OCI-LY3 (cell line): ENCODE measurements at regions not wholly inside any gene's neighbourhood (a gene's known extent, or its start where the extent isn't known, plus 50 kb on each side); places are given as distances from the start of the nearest gene placed in this dataset.
"Not testable (repeated sequence)": the region's sequence is repeated elsewhere in the genome, so short reads cannot be mapped to it uniquely, and the experiment has no call there.

ENCODE experiments used
- H2AFZ ChIP-seq: fragments of 200-600, 300-600 bp; shearing (Covaris generic); 2 replicates; pipeline ENCODE4 v1.6.0; 2014; ENCODE audit warnings: antibody characterized with exemption, low read depth, low read length
- H3K27ac ChIP-seq: fragments of 200-600, 300-600 bp; sonication (generic); 2 replicates; pipeline ENCODE4 v1.5.1; 2014; ENCODE audit warnings: mild to moderate bottlenecking, low read length, moderate library complexity, mixed read lengths
- H3K27me3 ChIP-seq: fragments of 200-600, 300-600 bp; sonication (generic); 2 replicates; pipeline ENCODE4 v1.6.1; 2014; ENCODE audit warnings: low read depth, low read length, mixed read lengths
- H3K36me3 ChIP-seq: fragments of 200-600, 300-600 bp; sonication (generic); replicated peaks from 2 replicates; pipeline ENCODE3; 2014; ENCODE audit warnings: low read depth, low read length, mixed read lengths
- H3K4me1 ChIP-seq: fragments of 300-600, 200-600 bp; sonication (generic); 2 replicates; pipeline ENCODE4 v1.6.1; 2014; ENCODE audit warnings: low read length, mixed read lengths
- H3K4me2 ChIP-seq: fragments of 200-600, 300-600 bp; sonication (generic); 2 replicates; pipeline ENCODE4 v1.6.1; 2014; ENCODE audit warnings: low read length, mixed read lengths
- H3K4me3 ChIP-seq: fragments of 300-600, 200-600 bp; sonication (generic); 2 replicates; pipeline ENCODE4 v1.5.1; 2014; ENCODE audit warnings: antibody characterized with exemption, mild to moderate bottlenecking, low read length, moderate library complexity
- H3K79me2 ChIP-seq: fragments of 300-600, 200-600 bp; shearing (Covaris generic); 2 replicates; pipeline ENCODE4 v1.6.1; 2014; ENCODE audit warnings: mild to moderate bottlenecking, low read length, mixed read lengths
- H3K9ac ChIP-seq: fragments of 300-600, 200-600 bp; shearing (Covaris generic); 2 replicates; pipeline ENCODE4 v1.6.0; 2014; ENCODE audit warnings: mild to moderate bottlenecking, low read length, moderate library complexity
- H3K9me3 ChIP-seq: fragments of 200-600, 300-600 bp; shearing (Covaris generic); 2 replicates; pipeline ENCODE4 v1.6.1; 2014; ENCODE audit warnings: low read length, mixed read lengths; ENCODE audit not compliant: insufficient read depth
- H4K20me1 ChIP-seq: fragments of 200-600, 300-600 bp; sonication (generic); 2 replicates; pipeline ENCODE4 v1.6.1; 2016; ENCODE audit warnings: low read length, mixed read lengths; ENCODE audit not compliant: insufficient read depth
- EZH2phosphoT487 ChIP-seq: fragments of 200-600 bp; shearing (Covaris generic); IDR thresholded peaks from 2 replicates; pipeline ENCODE4 v1.6.1; 2018; ENCODE audit warnings: antibody characterized with exemption, mixed run types, low read depth
- TF ChIP-seq, protein P1 (sequence below): fragments of 200-600, 300-600 bp; sonication (generic); IDR thresholded peaks from 2 replicates; pipeline ENCODE4 v1.5.1; 2014; ENCODE audit warnings: antibody characterized with exemption, low read length, low read depth

DNA sequence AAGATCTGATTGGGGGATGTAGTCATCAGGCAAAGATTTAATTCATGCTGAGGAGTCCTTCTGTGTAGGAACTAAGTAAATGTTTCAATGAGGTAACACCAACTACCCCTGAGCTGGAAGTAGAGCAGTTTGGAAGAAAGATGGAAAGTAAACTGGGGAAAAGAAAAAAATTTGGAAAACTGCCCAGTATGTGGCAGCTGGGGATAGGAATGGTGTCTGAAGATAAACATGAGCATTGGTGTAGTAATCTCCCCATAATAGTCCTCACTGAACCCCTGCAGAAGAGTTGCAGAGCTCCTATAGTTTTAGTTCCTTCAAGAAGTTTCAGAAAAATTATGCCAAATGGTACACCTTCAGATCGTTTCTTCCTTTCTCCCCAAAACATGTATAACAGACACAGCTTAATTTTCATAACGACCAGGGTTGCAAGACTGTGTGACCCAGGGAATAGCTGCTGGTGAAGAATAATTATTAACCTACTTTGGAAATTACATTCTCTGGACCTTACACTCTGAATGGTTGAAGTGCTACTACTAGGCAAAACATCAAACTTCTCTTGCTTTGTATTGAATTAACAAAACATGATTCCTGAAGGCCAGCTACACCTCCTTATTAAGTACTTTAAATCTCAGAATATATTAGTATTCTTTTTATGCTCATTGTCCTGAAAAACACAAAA, 446.4 kb upstream of the NRG3 start:
- TF ChIP-seq, protein P1, sequence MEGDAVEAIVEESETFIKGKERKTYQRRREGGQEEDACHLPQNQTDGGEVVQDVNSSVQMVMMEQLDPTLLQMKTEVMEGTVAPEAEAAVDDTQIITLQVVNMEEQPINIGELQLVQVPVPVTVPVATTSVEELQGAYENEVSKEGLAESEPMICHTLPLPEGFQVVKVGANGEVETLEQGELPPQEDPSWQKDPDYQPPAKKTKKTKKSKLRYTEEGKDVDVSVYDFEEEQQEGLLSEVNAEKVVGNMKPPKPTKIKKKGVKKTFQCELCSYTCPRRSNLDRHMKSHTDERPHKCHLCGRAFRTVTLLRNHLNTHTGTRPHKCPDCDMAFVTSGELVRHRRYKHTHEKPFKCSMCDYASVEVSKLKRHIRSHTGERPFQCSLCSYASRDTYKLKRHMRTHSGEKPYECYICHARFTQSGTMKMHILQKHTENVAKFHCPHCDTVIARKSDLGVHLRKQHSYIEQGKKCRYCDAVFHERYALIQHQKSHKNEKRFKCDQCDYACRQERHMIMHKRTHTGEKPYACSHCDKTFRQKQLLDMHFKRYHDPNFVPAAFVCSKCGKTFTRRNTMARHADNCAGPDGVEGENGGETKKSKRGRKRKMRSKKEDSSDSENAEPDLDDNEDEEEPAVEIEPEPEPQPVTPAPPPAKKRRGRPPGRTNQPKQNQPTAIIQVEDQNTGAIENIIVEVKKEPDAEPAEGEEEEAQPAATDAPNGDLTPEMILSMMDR = no peak
- no peak for TF ChIP-seq EZH2phosphoT487
- no peaks in the 10 kb centered on the region for H3K79me2 ChIP-seq
- H3K4me2 ChIP-seq = no peak overlapping the region
- no peaks in the 10 kb centered on the region for H4K20me1 ChIP-seq
- H3K4me1 ChIP-seq = no peaks in the 10 kb centered on the region
- no peak overlapping the region for H3K9ac ChIP-seq
- H3K4me3 ChIP-seq = no peak overlapping the region
- no peaks in the 10 kb centered on the region for H3K27me3 ChIP-seq
- H3K9me3 ChIP-seq = no peaks in the 10 kb centered on the region
- H3K36me3 ChIP-seq = no peaks in the 10 kb centered on the region
- H2AFZ ChIP-seq = no peak overlapping the region
- H3K27ac ChIP-seq = no peak overlapping the region

DNA sequence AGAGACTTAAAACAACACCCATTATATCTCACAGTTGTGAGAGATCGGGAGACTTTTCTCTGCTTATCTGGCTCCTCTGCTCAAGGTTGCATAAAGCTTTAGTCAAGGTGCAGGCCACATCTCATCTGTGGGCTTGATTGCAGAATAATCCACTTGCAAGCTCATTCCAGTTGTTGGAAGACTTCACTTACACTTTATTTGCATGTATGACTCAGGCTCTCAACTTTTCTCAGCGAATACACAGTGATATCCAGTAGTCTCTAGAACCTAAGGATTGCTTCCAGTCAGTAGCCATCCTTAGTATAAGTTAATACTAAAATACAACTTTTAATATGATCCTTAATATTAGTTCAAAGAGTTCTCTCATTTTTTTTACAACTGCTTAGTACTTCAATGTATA, 435.5 kb upstream of the NRG3 start:
- no peaks in the 10 kb centered on the region for H3K27me3 ChIP-seq
- no peaks in the 10 kb centered on the region for H3K9me3 ChIP-seq
- no peaks in the 10 kb centered on the region for H4K20me1 ChIP-seq
- TF ChIP-seq, protein P1 = no peak
- TF ChIP-seq EZH2phosphoT487 = no peak
- H3K4me2 ChIP-seq = no peak overlapping the region
- no peak overlapping the region for H2AFZ ChIP-seq
- no peak overlapping the region for H3K27ac ChIP-seq
- no peak overlapping the region for H3K9ac ChIP-seq
- no peaks in the 10 kb centered on the region for H3K4me1 ChIP-seq
- H3K36me3 ChIP-seq = no peaks in the 10 kb centered on the region
- no peaks in the 10 kb centered on the region for H3K79me2 ChIP-seq
- H3K4me3 ChIP-seq = no peak overlapping the region

DNA sequence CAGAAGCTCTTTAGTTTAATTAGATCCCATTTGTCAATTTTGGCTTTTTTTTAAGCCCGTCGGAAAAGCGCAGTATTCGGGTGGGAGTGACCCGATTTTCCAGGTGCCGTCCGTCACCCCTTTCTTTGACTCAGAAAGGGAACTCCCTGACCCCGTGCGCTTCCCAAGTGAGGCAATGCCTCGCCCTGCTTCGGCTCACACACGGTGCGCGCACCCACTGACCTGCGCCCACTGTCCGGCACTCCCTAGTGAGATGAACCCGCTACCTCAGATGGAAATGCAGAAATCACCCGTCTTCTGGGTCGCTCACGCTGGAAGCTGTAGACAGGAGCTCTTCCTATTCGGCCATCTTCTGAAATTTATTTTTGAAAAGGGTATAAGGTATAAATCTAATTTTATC, 433.4 kb upstream of the NRG3 start:
- H3K4me3 ChIP-seq, H2AFZ ChIP-seq, H3K79me2 ChIP-seq, H3K27ac ChIP-seq, H4K20me1 ChIP-seq, H3K36me3 ChIP-seq, H3K4me1 ChIP-seq, H3K4me2 ChIP-seq, H3K9me3 ChIP-seq, H3K27me3 ChIP-seq, H3K9ac ChIP-seq: not testable (repeated sequence)

DNA sequence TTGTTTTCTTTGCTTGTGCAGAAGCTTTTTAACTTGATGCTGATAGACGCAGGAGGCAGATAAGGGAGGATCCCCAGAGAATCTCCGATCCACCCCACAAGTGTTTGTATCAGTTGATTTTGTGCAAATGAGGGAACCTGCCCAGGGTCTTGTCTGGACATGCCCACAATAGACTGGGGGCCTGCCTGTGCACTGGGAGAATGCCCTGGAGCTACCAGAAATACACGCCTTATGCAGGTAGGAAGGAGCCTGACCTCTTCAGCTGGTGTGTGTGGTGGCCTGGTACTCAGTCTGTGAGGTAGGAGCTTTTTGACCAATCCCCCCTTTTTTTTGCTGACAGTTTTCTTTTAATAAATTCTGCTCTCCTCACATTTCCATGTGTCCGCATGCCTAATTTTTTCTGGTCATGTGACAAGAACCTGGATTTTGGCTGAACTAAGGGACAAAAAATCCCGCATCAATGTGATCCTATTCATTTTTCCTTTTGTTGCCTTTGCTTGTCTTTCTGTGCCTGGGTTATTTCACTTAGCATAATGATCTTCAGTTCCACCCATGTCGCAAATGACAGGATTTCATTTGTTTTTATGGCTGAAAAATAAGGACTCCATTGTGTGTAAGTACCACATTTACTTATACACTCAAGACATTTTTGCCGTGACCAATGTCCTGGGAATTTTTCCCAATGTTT, 430.6 kb upstream of the NRG3 start:
- no peaks in the 10 kb centered on the region for H3K36me3 ChIP-seq
- H3K4me2 ChIP-seq = no peak overlapping the region
- no peaks in the 10 kb centered on the region for H3K9me3 ChIP-seq
- H3K27me3 ChIP-seq = no peaks in the 10 kb centered on the region
- no peaks in the 10 kb centered on the region for H3K79me2 ChIP-seq
- no peaks in the 10 kb centered on the region for H3K4me1 ChIP-seq
- no peak overlapping the region for H2AFZ ChIP-seq
- no peak overlapping the region for H3K4me3 ChIP-seq
- H3K27ac ChIP-seq = no peak overlapping the region
- no peaks in the 10 kb centered on the region for H4K20me1 ChIP-seq
- no peak overlapping the region for H3K9ac ChIP-seq
- no peak for TF ChIP-seq EZH2phosphoT487
- TF ChIP-seq, protein P1 = no peak
